HCT116 (cell line): ENCODE measurements at regions not wholly inside any gene's neighbourhood (a gene's known extent, or its start where the extent isn't known, plus 50 kb on each side); places are given as distances from the start of the nearest gene placed in this dataset.

ENCODE experiments used
- ATAC-seq: fragments of 200-7000 bp; cut with Tn5 transposase; 2 replicates; pipeline ENCODE4 v1.9.1; 2020; ENCODE audit warnings: mild to moderate bottlenecking, moderate library complexity
- BruUV-seq: library from RNA; stranded (reverse); fragments of 400-500 nt; replicated peaks from 2 replicates; lab custom pipeline; 2021; lab: Mats Ljungman, UMichigan
- CTCF ChIA-PET: fragments of 300-600 bp; sonication (Branson Sonifier 250); formaldehyde crosslinking; loops from one replicate; lab custom pipeline; 2021; ENCODE audit warnings: antibody characterized with exemption; lab: Charles Lee
- POLR2A ChIA-PET: fragments of 300-600, 350-600 bp; sonication (Branson Sonifier 250); formaldehyde crosslinking; loops from one replicate; lab custom pipeline; 2021; ENCODE audit warnings: antibody characterized with exemption; lab: Charles Lee
- RAD21 ChIA-PET, 2 experiments: fragments of 300-600 bp; sonication (Branson Sonifier 250); formaldehyde crosslinking; loops; one replicate each; lab custom pipeline; 2023; ENCODE audit warnings: low total read pairs in 2 of 2; ENCODE audit not compliant: uncharacterized antibody in 2 of 2, unreplicated experiment in 2 of 2, low non-redundant PET in 1 of 2; lab: Charles Lee
- DNase-seq: peaks from one replicate; pipeline ENCODE4 v3.0.0-alpha.2; 2010; ENCODE audit warnings: low read depth, low spot score
- H2AFZ ChIP-seq: fragments of 200-600 bp; shearing (Covaris generic), sonication (generic); 2 replicates; pipeline ENCODE4 v1.6.1; 2017; ENCODE audit warnings: low read depth, mixed run types, mixed read lengths, antibody characterized with exemption, low read length; ENCODE audit not compliant: poor library complexity, severe bottlenecking
- H3K27ac ChIP-seq: 2 replicates; pipeline ENCODE4 v1.5.1; 2012; ENCODE audit warnings: low read depth, low read length
- H3K27me3 ChIP-seq: fragments of 200-600 bp; sonication (generic); 2 replicates; pipeline ENCODE4 v1.6.1; 2016; ENCODE audit warnings: mixed run types, low read length, mixed read lengths; ENCODE audit not compliant: insufficient read depth
- H3K36me3 ChIP-seq, 2 experiments: fragments of 200-500 bp in 1 of 2; fragments of 200-600 bp in 1 of 2; sonication (Bioruptor generic) in 1 of 2; sonication (generic) in 1 of 2; 2 replicates each; pipeline versions ENCODE4 v1.5.1 to v1.6.1; 2014 to 2016; ENCODE audit warnings: low read length in 2 of 2, inconsistent platforms in 1 of 2, mixed read lengths in 1 of 2, mixed run types in 1 of 2; ENCODE audit not compliant: insufficient read depth in 2 of 2, control insufficient read depth in 1 of 2
- H3K4me1 ChIP-seq, 2 experiments: fragments of 200-600 bp in 1 of 2; sonication (generic) in 1 of 2; 2 replicates each; pipeline versions ENCODE4 v1.5.1 to v1.6.1; 2012 to 2017; ENCODE audit warnings: low read length in 2 of 2, inconsistent platforms in 1 of 2, mild to moderate bottlenecking in 1 of 2, mixed read lengths in 1 of 2, mixed run types in 1 of 2, moderate library complexity in 1 of 2; ENCODE audit not compliant: insufficient read depth in 2 of 2, control insufficient read depth in 1 of 2
- H3K4me2 ChIP-seq: fragments of 200-600 bp; sonication (generic); 2 replicates; pipeline ENCODE4 v1.6.1; 2017; ENCODE audit warnings: mixed run types, low read length, mixed read lengths
- H3K4me3 ChIP-seq, 2 experiments: fragments of 200-600 bp in 1 of 2; sonication (generic) in 1 of 2; replicated peaks in 1 of 2; 2 replicates each; pipeline ENCODE4 v1.5.1; 2011 to 2016; ENCODE audit warnings: low read length in 2 of 2, control low read depth in 1 of 2, low read depth in 1 of 2, mild to moderate bottlenecking in 1 of 2, mixed read lengths in 1 of 2, mixed run types in 1 of 2
- H3K79me2 ChIP-seq: fragments of 200-600 bp; sonication (generic); 2 replicates; pipeline ENCODE4 v1.6.1; 2017; ENCODE audit warnings: mild to moderate bottlenecking, mixed run types, low read length, moderate library complexity, mixed read lengths; ENCODE audit not compliant: insufficient read depth
- H3K9ac ChIP-seq: fragments of 200-600 bp; sonication (generic); 2 replicates; pipeline ENCODE4 v1.6.1; 2016; ENCODE audit warnings: low read length, mixed read lengths
- H3K9me2 ChIP-seq: fragments of 200-600 bp; sonication (generic), shearing (Covaris generic); 2 replicates; pipeline ENCODE4 v1.6.1; 2017; ENCODE audit warnings: mixed run types, mild to moderate bottlenecking, moderate library complexity; ENCODE audit not compliant: insufficient read depth
- H3K9me3 ChIP-seq, 2 experiments: fragments of 200-500 bp in 1 of 2; fragments of 200-600 bp in 1 of 2; sonication (Bioruptor generic) in 1 of 2; sonication (generic) in 1 of 2; 2 replicates each; pipeline ENCODE4 v1.6.1; 2014 to 2017; ENCODE audit warnings: low read length in 2 of 2, mixed read lengths in 2 of 2, inconsistent platforms in 1 of 2, low read depth in 1 of 2, mild to moderate bottlenecking in 1 of 2, mixed run types in 1 of 2, moderate library complexity in 1 of 2; ENCODE audit not compliant: control insufficient read depth in 1 of 2, insufficient read depth in 1 of 2
- H4K20me1 ChIP-seq: fragments of 200-600 bp; sonication (generic), shearing (Covaris generic); 2 replicates; pipeline ENCODE4 v1.6.1; 2017; ENCODE audit warnings: mixed run types, mild to moderate bottlenecking, moderate library complexity; ENCODE audit not compliant: insufficient read depth
- EGR1 ChIP-seq: IDR thresholded peaks from 2 replicates; pipeline ENCODE4 v1.6.1; 2012; ENCODE audit warnings: low read depth
- JUND ChIP-seq: IDR thresholded peaks from 2 replicates; pipeline ENCODE4 v1.6.1; 2012
- RAD21 ChIP-seq: IDR thresholded peaks from 2 replicates; pipeline ENCODE4 v1.6.1; 2012; ENCODE audit warnings: low read depth, mild to moderate bottlenecking
- YY1 ChIP-seq: IDR thresholded peaks from 2 replicates; pipeline ENCODE4 v1.6.1; 2011; ENCODE audit warnings: low read length, low read depth, moderate library complexity, mild to moderate bottlenecking; ENCODE audit not compliant: insufficient replicate concordance; ENCODE audit errors: extremely low read depth
- ZBTB33 ChIP-seq: IDR thresholded peaks from 2 replicates; pipeline ENCODE4 v1.6.1; 2011; ENCODE audit warnings: mild to moderate bottlenecking, low read length, moderate library complexity; ENCODE audit not compliant: insufficient replicate concordance; ENCODE audit errors: extremely low read depth
- intact Hi-C: fragments of 100-400 bp; cut with micrococcal nuclease; formaldehyde crosslinking; loops from 2 replicates; pipeline ENCODE4 v1.10.0; 2022
- TF ChIP-seq, protein P1 (sequence below): IDR thresholded peaks from 2 replicates; pipeline ENCODE4 v1.6.1; 2012; ENCODE audit warnings: low read depth
- TF ChIP-seq, protein P2 (sequence below), 3 experiments: fragments of 200-600 bp in 1 of 3; sonication (generic) in 1 of 3; IDR thresholded peaks in 2 of 3; conservative IDR thresholded peaks in 1 of 3; 2 replicates each; pipeline ENCODE4 v1.5.1; 2012 to 2017; ENCODE audit warnings: low read depth in 2 of 3, low read length in 2 of 3, antibody characterized with exemption in 1 of 3, borderline replicate concordance in 1 of 3, control low read depth in 1 of 3, mild to moderate bottlenecking in 1 of 3, mixed read lengths in 1 of 3, mixed run types in 1 of 3, moderate library complexity in 1 of 3; ENCODE audit not compliant: insufficient read depth in 1 of 3

- H3K9me3 ChIP-seq: no peaks in the 10 kb centered on the region
- peak overlapping the region; percentile 55 for H3K4me2 ChIP-seq
- H3K27ac ChIP-seq: no peak overlapping the region
- no TSS peak for BruUV-seq
- ChIA-PET CTCF (interaction anchor here (0.7 to 3.6 kb wide), 22 partner anchors 8 to 383 kb away, joined by 3 to 60 read pairs (median 4); no protein-coding TSS in a partner anchor), POLR2A (no interaction called here), RAD21 (interaction anchor here (1.0 to 1.9 kb wide), 3 partner anchors 144 to 371 kb away, joined by 3 to 10 read pairs (median 6); no protein-coding TSS in a partner anchor)
- DNase-seq: no peak
- TF ChIP-seq EGR1 (no peak), RAD21 (peak; percentile 68), ZBTB33 (no peak), YY1 (no peak), JUND (no peak)
- TF ChIP-seq, protein P1, sequence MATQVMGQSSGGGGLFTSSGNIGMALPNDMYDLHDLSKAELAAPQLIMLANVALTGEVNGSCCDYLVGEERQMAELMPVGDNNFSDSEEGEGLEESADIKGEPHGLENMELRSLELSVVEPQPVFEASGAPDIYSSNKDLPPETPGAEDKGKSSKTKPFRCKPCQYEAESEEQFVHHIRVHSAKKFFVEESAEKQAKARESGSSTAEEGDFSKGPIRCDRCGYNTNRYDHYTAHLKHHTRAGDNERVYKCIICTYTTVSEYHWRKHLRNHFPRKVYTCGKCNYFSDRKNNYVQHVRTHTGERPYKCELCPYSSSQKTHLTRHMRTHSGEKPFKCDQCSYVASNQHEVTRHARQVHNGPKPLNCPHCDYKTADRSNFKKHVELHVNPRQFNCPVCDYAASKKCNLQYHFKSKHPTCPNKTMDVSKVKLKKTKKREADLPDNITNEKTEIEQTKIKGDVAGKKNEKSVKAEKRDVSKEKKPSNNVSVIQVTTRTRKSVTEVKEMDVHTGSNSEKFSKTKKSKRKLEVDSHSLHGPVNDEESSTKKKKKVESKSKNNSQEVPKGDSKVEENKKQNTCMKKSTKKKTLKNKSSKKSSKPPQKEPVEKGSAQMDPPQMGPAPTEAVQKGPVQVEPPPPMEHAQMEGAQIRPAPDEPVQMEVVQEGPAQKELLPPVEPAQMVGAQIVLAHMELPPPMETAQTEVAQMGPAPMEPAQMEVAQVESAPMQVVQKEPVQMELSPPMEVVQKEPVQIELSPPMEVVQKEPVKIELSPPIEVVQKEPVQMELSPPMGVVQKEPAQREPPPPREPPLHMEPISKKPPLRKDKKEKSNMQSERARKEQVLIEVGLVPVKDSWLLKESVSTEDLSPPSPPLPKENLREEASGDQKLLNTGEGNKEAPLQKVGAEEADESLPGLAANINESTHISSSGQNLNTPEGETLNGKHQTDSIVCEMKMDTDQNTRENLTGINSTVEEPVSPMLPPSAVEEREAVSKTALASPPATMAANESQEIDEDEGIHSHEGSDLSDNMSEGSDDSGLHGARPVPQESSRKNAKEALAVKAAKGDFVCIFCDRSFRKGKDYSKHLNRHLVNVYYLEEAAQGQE: no peak
- TF ChIP-seq, protein P2, sequence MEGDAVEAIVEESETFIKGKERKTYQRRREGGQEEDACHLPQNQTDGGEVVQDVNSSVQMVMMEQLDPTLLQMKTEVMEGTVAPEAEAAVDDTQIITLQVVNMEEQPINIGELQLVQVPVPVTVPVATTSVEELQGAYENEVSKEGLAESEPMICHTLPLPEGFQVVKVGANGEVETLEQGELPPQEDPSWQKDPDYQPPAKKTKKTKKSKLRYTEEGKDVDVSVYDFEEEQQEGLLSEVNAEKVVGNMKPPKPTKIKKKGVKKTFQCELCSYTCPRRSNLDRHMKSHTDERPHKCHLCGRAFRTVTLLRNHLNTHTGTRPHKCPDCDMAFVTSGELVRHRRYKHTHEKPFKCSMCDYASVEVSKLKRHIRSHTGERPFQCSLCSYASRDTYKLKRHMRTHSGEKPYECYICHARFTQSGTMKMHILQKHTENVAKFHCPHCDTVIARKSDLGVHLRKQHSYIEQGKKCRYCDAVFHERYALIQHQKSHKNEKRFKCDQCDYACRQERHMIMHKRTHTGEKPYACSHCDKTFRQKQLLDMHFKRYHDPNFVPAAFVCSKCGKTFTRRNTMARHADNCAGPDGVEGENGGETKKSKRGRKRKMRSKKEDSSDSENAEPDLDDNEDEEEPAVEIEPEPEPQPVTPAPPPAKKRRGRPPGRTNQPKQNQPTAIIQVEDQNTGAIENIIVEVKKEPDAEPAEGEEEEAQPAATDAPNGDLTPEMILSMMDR (IDR thresholded peaks at IDR 0.05 in 2 of 3, conservative IDR thresholded peaks at IDR 0.05 in 1 of 3; ENCODE audit: borderline replicate concordance in 1 of 3, insufficient read depth in 1 of 3, low read depth in 2 of 3, low read length in 2 of 3): peak; percentile 48 to 74 (median 48); a peak in 5 of 6 replicates
- H3K36me3 ChIP-seq: no peaks in the 10 kb centered on the region
- no peaks in the 10 kb centered on the region for H3K79me2 ChIP-seq
- H2AFZ ChIP-seq: peak overlapping the region; percentile 98
- no peak for ATAC-seq
- H3K9ac ChIP-seq: no peak overlapping the region
- no peak overlapping the region for H3K4me3 ChIP-seq
- intact Hi-C loops: loop anchor here (1.0 kb wide), 1 partner anchor 144 kb away; no protein-coding TSS in a partner anchor
- H3K27me3 ChIP-seq: no peaks in the 10 kb centered on the region
- peaks cover 0 to 4% of the 10 kb centered on the region in 2 experiments; a peak in 1 of 4 replicates for H3K4me1 ChIP-seq
- H3K9me2 ChIP-seq: no peaks in the 10 kb centered on the region
- no peaks in the 10 kb centered on the region for H4K20me1 ChIP-seq
Observed at GRCh38 chrX:109856974-109857373, 123.9 kb upstream of the ACSL4 start.
